GM12892 (cell line): ENCODE measurements at regions not wholly inside any gene's neighbourhood (a gene's known extent, or its start where the extent isn't known, plus 50 kb on each side); places are given as distances from the start of the nearest gene placed in this dataset.
A peak's percentile ranks its signal among the peaks of the same experiment; 100 is the strongest.

Experiments used
- DNase-seq: peaks from one replicate; pipeline ENCODE4 v3.0.0; 2011; ENCODE audit not compliant: insufficient read length
- FAIRE-seq: peaks from 2 replicates; lab custom pipeline; 2011; peaks lifted over from hg19 to GRCh38; lab: Jason Lieb, UNC
- POLR2A ChIP-seq: IDR thresholded peaks from 2 replicates; pipeline ENCODE4 v1.6.1; 2011; ENCODE audit warnings: low read depth, low read length, control low read depth
- POLR2AphosphoS5 ChIP-seq: IDR thresholded peaks from 2 replicates; pipeline ENCODE4 v1.6.1; 2011; ENCODE audit warnings: low read depth, low read length, control low read depth
- TAF1 ChIP-seq: IDR thresholded peaks from 2 replicates; pipeline ENCODE4 v1.6.1; 2011; ENCODE audit warnings: low read depth, mild to moderate bottlenecking, control low read depth, low read length, borderline replicate concordance

DNA sequence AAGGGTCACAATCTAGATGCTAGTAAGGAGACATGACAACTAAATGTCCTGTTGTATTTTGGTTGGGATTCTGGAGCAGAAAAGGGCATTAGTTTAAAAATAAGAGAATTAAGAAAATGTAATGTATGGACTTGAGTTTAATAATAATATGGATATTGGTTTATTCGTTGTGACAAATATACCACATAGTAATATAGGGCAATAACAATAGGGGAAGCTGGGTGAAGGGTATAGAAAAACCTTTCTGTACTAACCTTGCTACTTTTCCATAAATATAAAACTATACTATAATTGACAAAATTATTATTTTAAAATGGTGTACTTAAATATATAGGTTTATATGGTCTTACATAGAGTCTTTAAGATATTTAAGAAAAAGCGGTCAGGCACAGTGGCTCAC, 558.9 kb downstream of the PTPRC start:
- no peak for DNase-seq
- FAIRE-seq = no peak
- TF ChIP-seq TAF1 (no peak), POLR2A (no peak), POLR2AphosphoS5 (no peak)

GRCh38 chr1:199202331-199202730, 563.5 kb downstream of the PTPRC start:
- no peak for TF ChIP-seq POLR2AphosphoS5
- no peak for TF ChIP-seq TAF1
- TF ChIP-seq POLR2A = no peak
- DNase-seq (no peak), FAIRE-seq (no peak)

- TF ChIP-seq TAF1 (no peak), POLR2AphosphoS5 (no peak), POLR2A (no peak)
- DNase-seq (no peak), FAIRE-seq (no peak)
Observed at GRCh38 chr1:199204231-199204630, 565.4 kb downstream of the PTPRC start.

GRCh38 chr1:199205740-199206441, 567.1 kb downstream of the PTPRC start:
- no peak for DNase-seq
- TF ChIP-seq TAF1 = no peak
- FAIRE-seq = no peak

DNA sequence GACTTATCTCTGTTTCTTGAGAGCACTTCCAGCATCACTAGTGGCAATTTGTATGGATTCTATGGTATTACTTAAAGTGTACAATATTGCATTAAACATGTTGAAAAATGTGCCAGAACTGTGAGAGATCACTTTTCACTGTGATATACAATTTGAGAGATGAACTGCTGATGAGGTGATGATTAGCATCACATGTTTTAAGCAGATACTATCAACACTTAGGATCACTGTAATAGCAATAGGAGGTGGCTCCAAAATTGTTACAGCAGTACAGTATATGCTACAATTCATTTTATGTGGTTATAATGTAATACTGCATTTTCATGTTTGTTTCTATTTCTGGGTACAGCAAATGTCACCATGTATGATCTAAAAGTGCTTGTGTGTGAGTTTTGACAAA, 570.0 kb downstream of the PTPRC start:
- FAIRE-seq (peak; percentile 17), DNase-seq (no peak)
- TF ChIP-seq POLR2AphosphoS5 = no peak
- TF ChIP-seq TAF1 = no peak

GRCh38 chr1:199218065-199218464, 579.2 kb downstream of the PTPRC start:
- FAIRE-seq (no peak), DNase-seq (no peak)
- TF ChIP-seq TAF1 (no peak), POLR2AphosphoS5 (no peak), POLR2A (no peak)

DNA sequence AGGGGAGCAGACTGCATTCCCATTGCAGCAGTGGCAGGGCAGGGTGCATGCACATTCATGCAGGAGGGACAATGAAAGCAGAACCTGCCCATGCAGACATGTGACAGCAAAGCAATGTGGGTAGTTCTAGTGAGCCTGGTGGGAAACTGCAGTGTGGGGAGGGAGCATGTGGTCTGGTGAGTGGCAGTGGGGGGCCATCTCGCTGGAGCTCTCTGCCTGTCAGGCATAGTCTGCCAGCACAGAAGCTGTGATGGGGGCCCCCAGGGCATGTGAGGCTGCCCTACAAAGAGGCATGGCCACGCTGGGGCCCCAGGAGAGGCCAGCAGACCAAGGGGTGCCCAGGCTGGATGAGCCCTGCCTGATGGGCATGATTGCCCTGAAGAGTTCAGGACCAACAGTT, 579.7 kb downstream of the PTPRC start:
- DNase-seq (no peak), FAIRE-seq (no peak)
- TF ChIP-seq POLR2A (no peak), TAF1 (no peak), POLR2AphosphoS5 (no peak)

- no peak for DNase-seq
- FAIRE-seq = no peak
- TF ChIP-seq POLR2AphosphoS5 (no peak), POLR2A (no peak), TAF1 (no peak)
Observed at GRCh38 chr1:199220031-199220430, 581.2 kb downstream of the PTPRC start.

GRCh38 chr1:199221371-199222150, 582.7 kb downstream of the PTPRC start:
- DNase-seq (no peak), FAIRE-seq (no peak)
- TF ChIP-seq TAF1 (no peak), POLR2A (no peak), POLR2AphosphoS5 (no peak)

- no peak for DNase-seq
- no peak for FAIRE-seq
- no peak for TF ChIP-seq TAF1
- TF ChIP-seq POLR2A = no peak
- TF ChIP-seq POLR2AphosphoS5 = no peak
Observed at GRCh38 chr1:199223936-199224335, 585.1 kb downstream of the PTPRC start.

DNA sequence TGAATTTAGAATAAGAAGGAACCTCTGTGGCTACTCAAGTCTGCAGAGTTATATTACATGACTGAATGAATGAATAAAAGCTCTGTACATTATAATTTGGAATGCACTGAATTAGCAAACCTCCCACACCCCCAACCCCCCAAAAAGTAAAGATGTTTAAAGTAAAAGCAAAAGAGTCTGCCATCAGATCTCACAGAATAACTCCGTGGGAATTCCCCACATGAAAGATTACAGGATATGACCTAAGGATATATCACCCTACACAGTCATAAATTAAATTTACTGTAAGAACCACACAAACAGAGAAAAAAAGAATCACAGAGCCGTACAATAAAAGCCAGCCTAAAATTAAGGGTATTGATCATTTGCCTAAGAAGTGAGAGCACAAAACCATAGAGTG, 587.3 kb downstream of the PTPRC start:
- DNase-seq (no peak), FAIRE-seq (peak; percentile 76)
- TF ChIP-seq POLR2AphosphoS5 (no peak), TAF1 (no peak), POLR2A (no peak)

GRCh38 chr1:199242147-199242546, 603.3 kb downstream of the PTPRC start:
- FAIRE-seq = no peak
- no peak for DNase-seq
- no peak for TF ChIP-seq TAF1
- TF ChIP-seq POLR2A = no peak
- TF ChIP-seq POLR2AphosphoS5 = no peak

GRCh38 chr1:199242601-199243000, 603.8 kb downstream of the PTPRC start:
- TF ChIP-seq TAF1 (no peak), POLR2A (no peak), POLR2AphosphoS5 (no peak)
- DNase-seq (no peak), FAIRE-seq (no peak)
